NCI-H2171 (cell line): ENCODE measurements at regions not wholly inside any gene's neighbourhood (a gene's known extent, or its start where the extent isn't known, plus 50 kb on each side); places are given as distances from the start of the nearest gene placed in this dataset.
A peak's percentile ranks its signal among the peaks of the same experiment; 100 is the strongest.

ENCODE experiments used
- DNase-seq: peaks from one replicate; lab custom pipeline; 2025; lab: John Stamatoyannopoulos, UW

GRCh38 chr11:45036733-45037132, 86.0 kb upstream of the TP53I11 start:
- DNase-seq: no peak

DNA sequence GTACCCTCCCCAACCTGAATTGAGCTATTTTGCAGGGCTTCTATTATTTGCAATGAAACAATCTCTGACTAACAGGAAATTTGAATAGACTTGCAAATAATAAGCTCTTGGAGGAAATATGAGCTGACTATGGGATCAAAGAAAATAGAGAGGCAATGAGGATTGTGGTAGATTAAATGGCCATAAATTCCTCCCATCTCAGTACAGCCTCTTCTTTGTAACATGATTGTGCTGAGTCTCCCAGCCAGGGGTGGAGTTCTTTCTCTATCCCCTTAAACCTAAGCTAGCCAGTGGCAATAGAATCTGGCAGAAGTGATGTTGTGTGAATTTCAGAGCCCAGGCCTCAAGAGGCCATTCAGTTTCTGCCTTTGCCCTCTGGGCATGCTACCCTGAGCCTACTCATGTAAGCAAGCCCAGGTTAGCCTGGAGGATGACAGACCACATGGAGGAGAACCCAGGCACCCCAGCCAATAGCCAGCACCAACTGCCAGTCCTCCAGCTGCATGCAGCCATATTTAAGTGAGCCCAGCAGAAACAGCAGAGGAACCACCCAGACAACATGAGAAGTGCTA, 86.8 kb upstream of the TP53I11 start:
- DNase-seq: no peak

DNA sequence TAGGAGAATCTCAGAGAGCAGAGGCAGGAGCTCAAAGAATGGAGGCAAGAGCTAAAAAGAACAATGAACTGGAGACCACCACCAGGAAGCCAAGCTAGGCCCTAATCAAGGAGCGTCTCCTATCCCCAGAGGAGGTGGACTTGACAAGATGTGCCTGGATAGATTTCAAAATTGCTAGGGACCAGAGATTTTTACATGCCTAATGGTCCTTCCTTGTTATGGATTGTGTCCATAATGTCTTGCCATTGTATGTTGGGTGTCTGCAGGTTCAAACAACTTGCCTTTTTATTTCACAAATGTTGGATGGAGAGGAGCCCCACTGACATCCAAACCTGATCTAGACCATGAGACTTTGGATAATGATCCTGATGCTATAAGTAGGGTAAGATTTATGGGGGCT, 88.2 kb upstream of the TP53I11 start:
- no peak for DNase-seq

- peak; percentile 92 for DNase-seq
These were observed 90.9 kb upstream of the TP53I11 start for GRCh38 chr11:45041596-45041995.

DNA sequence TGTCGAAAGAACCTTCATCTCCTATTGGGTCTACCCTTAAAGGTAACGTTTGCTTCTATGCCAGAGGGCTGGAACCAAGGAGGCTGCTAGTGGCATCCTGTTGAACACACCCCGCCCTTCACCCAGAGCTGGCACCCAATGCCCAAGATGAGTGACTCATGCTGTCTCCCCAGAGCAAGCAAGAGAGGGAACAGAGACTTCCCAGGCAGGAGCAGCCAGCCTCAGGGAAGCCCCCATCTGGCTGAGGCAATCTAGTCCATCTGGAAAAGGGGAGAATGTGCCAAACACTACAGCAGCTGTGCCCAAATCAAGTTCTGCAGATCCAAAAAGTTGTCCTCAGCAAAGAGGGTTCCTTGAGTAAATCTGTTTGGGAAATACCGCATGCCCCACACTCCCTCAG, 91.9 kb upstream of the TP53I11 start:
- peak; percentile 87 for DNase-seq

GRCh38 chr11:45043755-45044475, 93.2 kb upstream of the TP53I11 start:
- no peak for DNase-seq

GRCh38 chr11:45045683-45046471, 95.2 kb upstream of the TP53I11 start:
- DNase-seq: no peak

GRCh38 chr11:45048313-45048841, 97.7 kb upstream of the TP53I11 start:
- no peak for DNase-seq

DNA sequence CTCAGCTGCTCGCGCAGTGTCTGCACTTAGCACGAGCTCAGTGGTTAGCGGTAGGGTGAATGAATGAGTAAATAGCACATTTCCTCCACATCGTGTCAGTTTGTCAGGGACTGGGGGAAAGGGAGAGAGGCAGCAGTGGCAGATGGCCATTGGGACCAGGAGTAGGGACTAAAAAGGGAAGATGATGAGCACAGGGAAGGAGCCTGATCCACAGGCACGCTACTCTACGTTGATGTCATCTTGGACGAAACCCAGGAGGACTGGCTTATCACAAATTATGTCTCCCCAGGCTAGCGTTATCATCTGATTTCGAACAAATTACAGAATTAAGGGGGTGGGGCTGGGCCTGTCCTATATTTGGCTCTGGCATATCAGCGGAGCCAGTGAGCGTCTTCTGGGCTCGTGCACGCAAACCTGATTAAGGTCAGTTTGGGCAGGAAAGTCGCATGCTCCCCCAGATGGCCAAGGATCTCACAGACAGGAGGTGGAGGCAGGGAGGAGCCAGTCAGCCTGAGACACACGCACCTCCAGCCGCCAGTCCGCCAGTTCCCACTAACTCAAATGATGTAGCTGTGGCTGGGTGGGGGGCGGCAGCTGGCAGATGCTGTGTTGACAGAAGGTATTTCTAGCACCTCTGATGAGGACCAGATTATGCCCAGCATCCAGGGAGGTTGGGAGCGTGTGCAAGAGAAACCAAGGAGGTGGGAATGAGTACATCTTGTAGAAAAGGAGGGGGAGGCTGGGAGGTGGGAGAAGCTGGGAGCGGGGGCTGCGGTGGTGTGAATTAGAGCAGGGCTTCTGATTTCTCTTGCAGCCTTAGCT, 97.4 kb upstream of the PRDM11 start:
- peak; percentile 94 for DNase-seq

- no peak for DNase-seq
These were observed 96.3 kb upstream of the PRDM11 start for GRCh38 chr11:45050111-45050510.

GRCh38 chr11:45051621-45052020, 94.8 kb upstream of the PRDM11 start:
- DNase-seq: no peak

GRCh38 chr11:45052361-45052760, 94.1 kb upstream of the PRDM11 start:
- no peak for DNase-seq

DNA sequence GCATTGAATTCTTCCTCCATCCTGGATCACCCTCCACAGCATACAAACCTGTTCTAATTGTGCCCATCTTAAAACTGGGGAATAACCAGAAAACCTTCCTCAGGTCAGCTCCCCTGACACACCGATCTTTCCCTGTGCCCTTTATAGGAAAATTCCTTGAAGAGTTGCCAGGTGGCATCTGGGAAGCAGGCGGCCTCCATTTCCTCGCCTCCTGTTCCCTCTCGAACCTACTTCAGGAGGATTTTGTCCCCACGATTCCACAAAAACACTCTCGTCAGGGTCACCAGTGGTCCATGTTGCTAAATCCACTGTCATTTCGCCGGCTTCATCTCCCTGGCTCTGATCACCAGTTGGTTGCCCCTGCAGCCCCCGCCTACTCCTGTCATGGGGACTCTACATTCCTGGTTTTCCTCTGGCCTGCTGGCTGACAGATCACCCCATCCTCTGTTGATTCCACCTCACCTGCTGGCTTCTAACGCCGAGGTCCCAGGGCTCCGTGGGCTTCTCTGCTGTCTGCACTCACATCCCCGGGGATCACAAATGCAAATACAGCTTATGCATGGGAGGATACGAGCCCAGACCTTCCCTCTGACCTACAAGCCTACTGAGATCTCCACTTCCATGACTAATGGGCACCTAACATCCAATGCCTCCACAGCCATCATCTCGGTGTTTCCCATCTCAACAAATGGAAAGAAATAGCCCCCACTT, 92.5 kb upstream of the PRDM11 start:
- DNase-seq: peak; percentile 26

DNA sequence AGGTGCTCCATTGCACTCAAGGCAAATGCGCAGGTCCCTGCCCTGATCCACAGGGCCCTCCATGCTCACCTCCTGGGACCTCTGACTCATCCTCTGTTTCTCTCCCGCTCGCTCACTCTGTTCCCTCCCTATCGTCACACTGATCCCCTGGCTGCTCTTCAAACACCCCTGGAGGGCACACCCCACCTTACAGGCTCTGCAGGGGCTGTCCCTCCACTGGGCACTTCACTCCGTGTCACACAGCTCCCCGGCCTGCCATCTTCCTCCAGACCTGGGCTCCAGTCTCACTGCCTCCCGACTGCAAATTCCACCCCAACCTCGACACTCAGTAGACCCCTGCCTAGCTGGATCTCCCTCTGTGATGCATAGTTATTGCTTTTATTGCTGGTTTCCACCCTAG, 91.5 kb upstream of the PRDM11 start:
- no peak for DNase-seq

- DNase-seq: no peak
These were observed 89.9 kb upstream of the PRDM11 start for GRCh38 chr11:45056529-45056928.

DNA sequence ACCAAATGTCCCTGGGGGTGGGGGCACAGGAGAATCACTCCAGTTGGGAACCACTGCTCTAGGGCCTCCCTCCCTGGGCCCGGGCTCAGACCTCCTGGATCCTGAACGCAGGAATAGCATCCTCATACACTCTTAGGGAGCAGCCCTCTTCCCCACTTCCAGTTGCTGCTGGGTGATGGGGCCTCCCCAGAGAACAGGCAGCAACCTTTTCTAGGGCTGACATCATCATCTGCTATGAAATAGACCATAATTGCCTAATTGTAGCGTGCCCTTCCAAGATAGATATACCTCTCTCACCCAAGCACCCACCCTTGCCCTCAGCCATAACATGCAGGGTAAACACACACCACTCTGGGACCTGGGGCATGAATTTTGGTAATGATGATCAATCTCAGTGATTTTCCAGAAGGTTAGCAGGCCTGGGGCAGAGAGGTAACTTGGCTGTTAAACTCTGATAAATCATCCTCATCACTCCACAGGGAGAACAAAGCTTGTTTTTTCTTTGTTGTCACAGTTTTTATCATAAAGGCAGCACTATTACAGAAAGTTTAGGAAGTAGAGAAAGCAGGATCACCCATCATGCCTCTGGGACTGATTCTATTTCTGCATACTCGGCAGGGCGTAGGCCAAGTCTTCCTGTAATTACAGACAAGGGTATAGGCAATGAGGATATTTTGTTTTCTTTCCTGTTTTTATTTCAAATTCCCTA, 88.3 kb upstream of the PRDM11 start:
- DNase-seq: no peak

GRCh38 chr11:45058647-45058950, 87.8 kb upstream of the PRDM11 start:
- no peak for DNase-seq

GRCh38 chr11:45060707-45061106, 85.7 kb upstream of the PRDM11 start:
- no peak for DNase-seq

GRCh38 chr11:45061641-45062040, 84.8 kb upstream of the PRDM11 start:
- no peak for DNase-seq

- no peak for DNase-seq
These were observed 84.3 kb upstream of the PRDM11 start for GRCh38 chr11:45062115-45062514.
